SK-N-MC (cell line): ENCODE measurements at regions not wholly inside any gene's neighbourhood (a gene's known extent, or its start where the extent isn't known, plus 50 kb on each side); places are given as distances from the start of the nearest gene placed in this dataset.

Experiments used
- DNase-seq: peaks from one replicate; pipeline ENCODE4 v3.0.0-alpha.2; 2011; ENCODE audit warnings: low read depth, low spot score
- H3K27ac ChIP-seq: fragments of 200-600 bp; sonication (generic); 2 replicates; pipeline ENCODE4 v1.5.1; 2016; ENCODE audit warnings: mixed run types
- H3K36me3 ChIP-seq: fragments of 200-600 bp; sonication (generic); 2 replicates; pipeline ENCODE4 v1.6.1; 2017; ENCODE audit warnings: antibody characterized with exemption, low read length, mixed read lengths; ENCODE audit not compliant: insufficient read depth
- H3K4me3 ChIP-seq: fragments of 200-600 bp; sonication (generic); 2 replicates; pipeline ENCODE4 v1.5.1; 2016
- H3K9ac ChIP-seq: fragments of 200-600 bp; sonication (generic); 2 replicates; pipeline ENCODE4 v1.8.0; 2017; ENCODE audit warnings: mixed run types, mixed read lengths; ENCODE audit not compliant: insufficient read length
- H3K9me3 ChIP-seq: fragments of 200-600 bp; sonication (generic); 2 replicates; pipeline ENCODE4 v1.6.1; 2017; ENCODE audit warnings: low read depth, mild to moderate bottlenecking, antibody characterized with exemption, low read length, moderate library complexity, mixed read lengths
- EZH2 ChIP-seq: fragments of 200-600 bp; sonication (generic); IDR thresholded peaks from one replicate; pipeline ENCODE4 v1.6.1; 2017; ENCODE audit warnings: antibody characterized with exemption
- FOXP2 ChIP-seq: optimal IDR thresholded peaks from 2 replicates; pipeline ENCODE3; 2011; ENCODE audit warnings: mild to moderate bottlenecking, moderate library complexity; ENCODE audit not compliant: insufficient read depth; ENCODE audit errors: extremely low read length, control extremely low read depth
- POLR2AphosphoS5 ChIP-seq: IDR thresholded peaks from 2 replicates; pipeline ENCODE4 v1.6.1; 2012; ENCODE audit warnings: mild to moderate bottlenecking, low read depth, low read length, borderline replicate concordance

GRCh38 chrX:6472652-6473342, 62.1 kb downstream of the VCX3A start:
- no peak for DNase-seq
- no peak overlapping the region for H3K27ac ChIP-seq
- no peak for TF ChIP-seq EZH2
- no peak for TF ChIP-seq FOXP2
- no peak for TF ChIP-seq POLR2AphosphoS5

GRCh38 chrX:6468706-6469105, 66.2 kb downstream of the VCX3A start:
- no peak overlapping the region for H3K9ac ChIP-seq
- H3K27ac ChIP-seq, result no peak overlapping the region
- no peak overlapping the region for H3K4me3 ChIP-seq
- DNase-seq, result no peak
- TF ChIP-seq POLR2AphosphoS5 (no peak), EZH2 (no peak), FOXP2 (no peak)
- H3K36me3 ChIP-seq, result no peaks in the 10 kb centered on the region
- H3K9me3 ChIP-seq, result no peaks in the 10 kb centered on the region

More at GRCh38 chrX:6472652-6473342, 62.1 kb downstream of the VCX3A start:
- Histone ChIP-seq H3K9ac (no peak overlapping the region), H3K4me3 (no peak overlapping the region), H3K9me3 (no peaks in the 10 kb centered on the region), H3K36me3 (no peaks in the 10 kb centered on the region)

GRCh38 chrX:6465756-6466155, 69.2 kb downstream of the VCX3A start:
- H3K36me3 ChIP-seq, result no peaks in the 10 kb centered on the region
- DNase-seq, result no peak
- no peak overlapping the region for H3K4me3 ChIP-seq
- no peak overlapping the region for H3K27ac ChIP-seq
- TF ChIP-seq FOXP2, result no peak
- no peak for TF ChIP-seq EZH2
- TF ChIP-seq POLR2AphosphoS5, result no peak
- H3K9me3 ChIP-seq, result no peaks in the 10 kb centered on the region
- no peak overlapping the region for H3K9ac ChIP-seq

GRCh38 chrX:6464726-6465125, 70.2 kb downstream of the VCX3A start:
- Histone ChIP-seq H3K9me3 (no peaks in the 10 kb centered on the region), H3K9ac (no peak overlapping the region), H3K4me3 (no peak overlapping the region), H3K27ac (no peak overlapping the region), H3K36me3 (no peaks in the 10 kb centered on the region)
- DNase-seq, result no peak
- TF ChIP-seq FOXP2 (no peak), POLR2AphosphoS5 (no peak), EZH2 (no peak)

- Histone ChIP-seq H3K36me3 (no peaks in the 10 kb centered on the region), H3K27ac (no peak overlapping the region), H3K9ac (no peak overlapping the region), H3K9me3 (no peaks in the 10 kb centered on the region), H3K4me3 (no peak overlapping the region)
- no peak for DNase-seq
- TF ChIP-seq FOXP2, result no peak
These were observed 73.9 kb downstream of the VCX3A start for GRCh38 chrX:6460893-6461490.

GRCh38 chrX:6456196-6456595, 78.7 kb downstream of the VCX3A start:
- no peak for TF ChIP-seq FOXP2
- TF ChIP-seq POLR2AphosphoS5, result no peak
- no peak for TF ChIP-seq EZH2
- DNase-seq, result no peak
- Histone ChIP-seq H3K9me3 (no peaks in the 10 kb centered on the region), H3K9ac (no peak overlapping the region), H3K27ac (no peak overlapping the region), H3K36me3 (no peaks in the 10 kb centered on the region), H3K4me3 (no peak overlapping the region)

GRCh38 chrX:6449946-6450345, 85.0 kb downstream of the VCX3A start:
- Histone ChIP-seq H3K4me3 (no peak overlapping the region), H3K9me3 (no peaks in the 10 kb centered on the region), H3K27ac (no peak overlapping the region), H3K36me3 (no peaks in the 10 kb centered on the region), H3K9ac (no peak overlapping the region)
- TF ChIP-seq EZH2, result no peak
- TF ChIP-seq POLR2AphosphoS5, result no peak
- no peak for TF ChIP-seq FOXP2
- no peak for DNase-seq

GRCh38 chrX:6448003-6448402, 86.9 kb downstream of the VCX3A start:
- no peak overlapping the region for H3K4me3 ChIP-seq
- H3K27ac ChIP-seq, result no peak overlapping the region
- no peak for DNase-seq
- H3K9ac ChIP-seq, result no peak overlapping the region
- TF ChIP-seq EZH2 (no peak), POLR2AphosphoS5 (no peak), FOXP2 (no peak)
- no peaks in the 10 kb centered on the region for H3K36me3 ChIP-seq
- no peaks in the 10 kb centered on the region for H3K9me3 ChIP-seq

- Histone ChIP-seq H3K4me3 (no peak overlapping the region), H3K9ac (no peak overlapping the region), H3K9me3 (no peaks in the 10 kb centered on the region), H3K27ac (no peak overlapping the region), H3K36me3 (no peaks in the 10 kb centered on the region)
- no peak for DNase-seq
- TF ChIP-seq POLR2AphosphoS5 (no peak), FOXP2 (no peak), EZH2 (no peak)
These were observed 88.3 kb downstream of the VCX3A start for GRCh38 chrX:6446582-6446981.
